DOHH2 (cell line): ENCODE measurements at regions not wholly inside any gene's neighbourhood (a gene's known extent, or its start where the extent isn't known, plus 50 kb on each side); places are given as distances from the start of the nearest gene placed in this dataset.

Experiments used
- H3F3A ChIP-seq: fragments of 200-600 bp; sonication (generic), shearing (Covaris generic); 2 replicates; pipeline ENCODE4 v1.6.0; 2016; ENCODE audit warnings: antibody characterized with exemption, mild to moderate bottlenecking; ENCODE audit not compliant: control insufficient read depth, insufficient read depth
- H3K27ac ChIP-seq: fragments of 200-600 bp; sonication (generic); 2 replicates; pipeline ENCODE4 v1.5.1; 2014; ENCODE audit warnings: low read depth, mild to moderate bottlenecking, low read length, moderate library complexity
- H3K27me3 ChIP-seq: fragments of 200-600 bp; sonication (generic); 2 replicates; pipeline ENCODE4 v1.6.1; 2014; ENCODE audit warnings: mild to moderate bottlenecking, low read length, mixed read lengths; ENCODE audit not compliant: control insufficient read depth
- H3K36me3 ChIP-seq: fragments of 200-600 bp; sonication (generic); 2 replicates; pipeline ENCODE4 v1.6.1; 2014; ENCODE audit warnings: mild to moderate bottlenecking, low read length, moderate library complexity, mixed read lengths; ENCODE audit not compliant: control insufficient read depth
- H3K4me1 ChIP-seq: fragments of 200-600 bp; sonication (generic); 2 replicates; pipeline ENCODE4 v1.6.1; 2014; ENCODE audit warnings: mild to moderate bottlenecking, low read length, mixed read lengths; ENCODE audit not compliant: control insufficient read depth
- H3K4me2 ChIP-seq: fragments of 200-600 bp; sonication (generic); 2 replicates; pipeline ENCODE4 v1.6.0; 2014; ENCODE audit warnings: mild to moderate bottlenecking, low read length, moderate library complexity
- H3K4me3 ChIP-seq: fragments of 200-600 bp; sonication (generic); 2 replicates; pipeline ENCODE4 v1.5.1; 2014; ENCODE audit warnings: mild to moderate bottlenecking, low read length, mixed read lengths
- H3K79me2 ChIP-seq: fragments of 200-600 bp; sonication (generic); 2 replicates; pipeline ENCODE4 v1.6.1; 2014; ENCODE audit warnings: mild to moderate bottlenecking, low read length, mixed read lengths; ENCODE audit not compliant: control insufficient read depth
- H3K9me2 ChIP-seq: fragments of 200-600 bp; sonication (generic); replicated peaks from 2 replicates; pipeline ENCODE4 v1.6.1; 2014; ENCODE audit warnings: mild to moderate bottlenecking, low read length, mixed read lengths; ENCODE audit not compliant: control insufficient read depth
- H3K9me3 ChIP-seq: fragments of 200-600 bp; sonication (generic); 2 replicates; pipeline ENCODE4 v1.6.1; 2014; ENCODE audit warnings: antibody characterized with exemption, low read length, mixed read lengths; ENCODE audit not compliant: control insufficient read depth, insufficient read depth
- H4K20me1 ChIP-seq: fragments of 200-600 bp; sonication (generic); 2 replicates; pipeline ENCODE4 v1.6.0; 2014; ENCODE audit warnings: low read depth, mild to moderate bottlenecking, antibody characterized with exemption, low read length, moderate library complexity; ENCODE audit not compliant: control insufficient read depth, insufficient read depth
- EZH2phosphoT487 ChIP-seq: fragments of 200-600 bp; sonication (generic); IDR thresholded peaks from 2 replicates; pipeline ENCODE4 v1.6.1; 2017; ENCODE audit warnings: borderline replicate concordance, mild to moderate bottlenecking, antibody characterized with exemption, low read length, moderate library complexity, mixed read lengths
- TF ChIP-seq, protein P1 (sequence below): fragments of 200-600 bp; sonication (generic); IDR thresholded peaks from one replicate; pipeline ENCODE4 v1.5.1; 2014; ENCODE audit warnings: antibody characterized with exemption, mild to moderate bottlenecking, low read depth, low read length; ENCODE audit not compliant: poor library complexity, severe bottlenecking

DNA sequence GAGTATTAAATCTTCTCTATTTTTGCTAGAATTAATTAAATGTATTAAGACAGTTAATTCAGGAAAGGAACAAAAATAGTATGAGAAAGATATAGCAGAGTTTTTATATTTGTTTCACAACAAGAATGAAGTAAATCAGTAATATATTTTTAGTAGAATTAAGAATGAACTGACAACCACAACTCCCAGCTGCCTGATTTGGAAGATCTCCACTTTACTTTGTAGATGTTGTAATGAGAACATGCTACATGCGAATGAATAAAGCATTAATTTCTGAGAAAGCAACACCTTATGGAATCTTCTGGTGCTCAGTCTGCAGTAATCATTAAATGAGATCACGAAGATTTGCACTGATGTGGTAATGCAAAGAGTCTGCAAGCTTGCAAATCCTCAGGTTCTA is 695.6 kb upstream of the PCDH7 start:
- no peak overlapping the region for H3K27ac ChIP-seq
- no peaks in the 10 kb centered on the region for H4K20me1 ChIP-seq
- H3K4me1 ChIP-seq = no peaks in the 10 kb centered on the region
- no peaks in the 10 kb centered on the region for H3K27me3 ChIP-seq
- TF ChIP-seq, protein P1, sequence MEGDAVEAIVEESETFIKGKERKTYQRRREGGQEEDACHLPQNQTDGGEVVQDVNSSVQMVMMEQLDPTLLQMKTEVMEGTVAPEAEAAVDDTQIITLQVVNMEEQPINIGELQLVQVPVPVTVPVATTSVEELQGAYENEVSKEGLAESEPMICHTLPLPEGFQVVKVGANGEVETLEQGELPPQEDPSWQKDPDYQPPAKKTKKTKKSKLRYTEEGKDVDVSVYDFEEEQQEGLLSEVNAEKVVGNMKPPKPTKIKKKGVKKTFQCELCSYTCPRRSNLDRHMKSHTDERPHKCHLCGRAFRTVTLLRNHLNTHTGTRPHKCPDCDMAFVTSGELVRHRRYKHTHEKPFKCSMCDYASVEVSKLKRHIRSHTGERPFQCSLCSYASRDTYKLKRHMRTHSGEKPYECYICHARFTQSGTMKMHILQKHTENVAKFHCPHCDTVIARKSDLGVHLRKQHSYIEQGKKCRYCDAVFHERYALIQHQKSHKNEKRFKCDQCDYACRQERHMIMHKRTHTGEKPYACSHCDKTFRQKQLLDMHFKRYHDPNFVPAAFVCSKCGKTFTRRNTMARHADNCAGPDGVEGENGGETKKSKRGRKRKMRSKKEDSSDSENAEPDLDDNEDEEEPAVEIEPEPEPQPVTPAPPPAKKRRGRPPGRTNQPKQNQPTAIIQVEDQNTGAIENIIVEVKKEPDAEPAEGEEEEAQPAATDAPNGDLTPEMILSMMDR = no peak
- TF ChIP-seq EZH2phosphoT487 = no peak
- H3K36me3 ChIP-seq = no peaks in the 10 kb centered on the region
- H3K4me3 ChIP-seq = no peak overlapping the region
- no peaks in the 10 kb centered on the region for H3K9me3 ChIP-seq
- H3K4me2 ChIP-seq = no peak overlapping the region
- H3K9me2 ChIP-seq = no peaks in the 10 kb centered on the region
- H3F3A ChIP-seq = no peaks in the 10 kb centered on the region
- H3K79me2 ChIP-seq = no peaks in the 10 kb centered on the region

DNA sequence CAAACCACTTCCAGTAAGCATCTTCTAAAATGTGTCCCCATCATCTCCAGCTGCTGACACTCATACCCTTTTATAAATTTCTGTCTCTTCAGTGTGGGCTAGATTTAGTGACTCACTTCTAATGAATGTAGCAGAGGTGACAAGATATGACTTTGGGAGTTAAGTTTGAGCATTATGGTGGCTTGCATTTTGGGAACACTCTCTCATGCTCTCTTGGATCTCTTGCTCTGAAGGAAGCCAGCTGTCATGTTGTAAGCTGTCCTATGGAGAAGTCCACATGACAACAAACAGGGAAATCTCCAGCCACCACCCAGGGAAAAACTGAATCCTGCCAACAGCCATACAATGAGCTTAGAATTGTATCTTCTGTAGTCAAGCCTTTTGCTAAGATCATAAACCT is 691.3 kb upstream of the PCDH7 start:
- H3K4me3 ChIP-seq = no peak overlapping the region
- no peaks in the 10 kb centered on the region for H3K9me3 ChIP-seq
- no peaks in the 10 kb centered on the region for H4K20me1 ChIP-seq
- H3K4me1 ChIP-seq = no peaks in the 10 kb centered on the region
- no peak for TF ChIP-seq EZH2phosphoT487
- TF ChIP-seq, protein P1 = no peak
- no peaks in the 10 kb centered on the region for H3K79me2 ChIP-seq
- H3K4me2 ChIP-seq = no peak overlapping the region
- no peak overlapping the region for H3K27ac ChIP-seq
- H3K27me3 ChIP-seq = no peaks in the 10 kb centered on the region
- no peaks in the 10 kb centered on the region for H3K36me3 ChIP-seq
- no peaks in the 10 kb centered on the region for H3K9me2 ChIP-seq
- no peaks in the 10 kb centered on the region for H3F3A ChIP-seq

DNA sequence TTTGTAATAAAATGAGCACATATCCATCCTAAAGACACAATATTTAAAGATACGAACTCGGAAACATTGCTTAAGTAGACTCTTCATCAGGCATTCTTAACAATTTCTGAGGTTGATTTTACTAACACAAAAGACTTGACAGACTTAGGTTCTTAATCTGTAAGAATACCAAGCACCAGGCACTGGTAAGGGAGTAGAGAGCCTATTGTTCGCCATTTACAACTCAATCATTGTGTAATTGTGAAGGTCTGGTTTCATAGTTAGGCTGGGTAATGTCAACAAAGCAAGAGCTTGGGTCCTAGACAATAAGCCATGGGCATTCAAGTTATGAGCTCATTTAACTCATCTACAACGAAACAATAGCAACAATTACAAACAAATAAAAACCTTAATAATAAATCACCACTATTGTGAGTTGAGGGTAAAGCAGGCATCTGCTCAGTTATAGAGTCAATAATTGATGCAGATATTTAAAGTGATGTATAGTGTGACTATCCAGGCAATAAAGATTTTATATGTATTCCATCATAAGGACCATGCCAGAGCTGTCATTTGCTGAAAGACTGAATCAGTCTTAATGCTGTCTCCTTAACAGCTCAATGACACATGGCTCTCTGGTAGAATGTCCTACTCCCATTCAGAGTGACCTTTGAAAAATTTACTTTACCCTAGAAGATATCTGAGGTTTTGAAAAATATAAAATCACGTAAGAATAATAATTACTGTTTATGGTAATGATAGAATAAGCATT is 664.0 kb upstream of the PCDH7 start:
- Histone ChIP-seq H3K4me3 (no peak overlapping the region), H3K4me1 (no peaks in the 10 kb centered on the region), H3F3A (no peaks in the 10 kb centered on the region), H3K36me3 (no peaks in the 10 kb centered on the region), H3K9me3 (peaks cover 4% of the 10 kb centered on the region; the same call in 1 of the 2 replicates), H4K20me1 (no peaks in the 10 kb centered on the region), H3K4me2 (no peak overlapping the region), H3K27ac (no peak overlapping the region), H3K9me2 (no peaks in the 10 kb centered on the region), H3K27me3 (no peaks in the 10 kb centered on the region), H3K79me2 (no peaks in the 10 kb centered on the region)
- no peak for TF ChIP-seq EZH2phosphoT487
- TF ChIP-seq, protein P1 = no peak
